Loucy (cell line): ENCODE measurements at regions not wholly inside any gene's neighbourhood (a gene's known extent, or its start where the extent isn't known, plus 50 kb on each side); places are given as distances from the start of the nearest gene placed in this dataset.

Source experiments
- H2AFZ ChIP-seq: fragments of 200-600 bp; sonication (generic); 2 replicates; pipeline ENCODE4 v1.6.0; 2016; ENCODE audit warnings: antibody characterized with exemption, mild to moderate bottlenecking, low read length, moderate library complexity
- H3F3A ChIP-seq: fragments of 200-600 bp; 2 replicates; pipeline ENCODE4 v1.6.0; 2016; ENCODE audit warnings: antibody characterized with exemption, low read depth, mild to moderate bottlenecking
- H3K27me3 ChIP-seq: fragments of 200-600 bp; sonication (generic); 2 replicates; pipeline ENCODE4 v1.6.1; 2014; ENCODE audit warnings: low read length, mild to moderate bottlenecking; ENCODE audit not compliant: insufficient read depth, poor library complexity, severe bottlenecking
- H3K36me3 ChIP-seq: fragments of 200-600 bp; sonication (generic); 2 replicates; pipeline ENCODE4 v1.6.1; 2016; ENCODE audit warnings: low read length; ENCODE audit not compliant: insufficient read depth
- H3K4me1 ChIP-seq: fragments of 200-600 bp; sonication (generic); 2 replicates; pipeline ENCODE4 v1.5.1; 2014; ENCODE audit warnings: low read length, mild to moderate bottlenecking; ENCODE audit not compliant: insufficient read depth, poor library complexity, severe bottlenecking
- H3K4me2 ChIP-seq: fragments of 200-600 bp; sonication (generic); 2 replicates; pipeline ENCODE4 v1.6.0; 2014; ENCODE audit warnings: antibody characterized with exemption, low read length, low read depth, mild to moderate bottlenecking; ENCODE audit not compliant: poor library complexity, severe bottlenecking
- H3K4me3 ChIP-seq: fragments of 200-600 bp; sonication (generic); 2 replicates; pipeline ENCODE4 v1.5.1; 2014; ENCODE audit warnings: low read length, mild to moderate bottlenecking, mixed read lengths; ENCODE audit not compliant: poor library complexity, severe bottlenecking
- H3K79me2 ChIP-seq: fragments of 200-600 bp; sonication (generic); 2 replicates; pipeline ENCODE4 v1.6.1; 2014; ENCODE audit warnings: low read length; ENCODE audit not compliant: insufficient read depth
- H3K9ac ChIP-seq: fragments of 200-600 bp; sonication (generic); 2 replicates; pipeline ENCODE4 v1.6.0; 2014; ENCODE audit warnings: mild to moderate bottlenecking, low read depth, low read length, moderate library complexity; ENCODE audit not compliant: poor library complexity, severe bottlenecking
- H3K9me2 ChIP-seq: fragments of 200-600 bp; sonication (generic); replicated peaks from 2 replicates; pipeline ENCODE4 v1.6.1; 2016; ENCODE audit warnings: low read depth, low read length, mixed read lengths
- H3K9me3 ChIP-seq: fragments of 200-600 bp; sonication (generic); 2 replicates; pipeline ENCODE4 v1.6.1; 2014; ENCODE audit warnings: mild to moderate bottlenecking, antibody characterized with exemption, low read length, low read depth; ENCODE audit not compliant: insufficient read depth
- H4K20me1 ChIP-seq: fragments of 200-600 bp; sonication (generic); 2 replicates; pipeline ENCODE4 v1.6.0; 2014; ENCODE audit warnings: antibody characterized with exemption, low read length, mild to moderate bottlenecking; ENCODE audit not compliant: insufficient read depth, poor library complexity, severe bottlenecking
- CTCF ChIP-seq: fragments of 200-600 bp; sonication (generic); conservative IDR thresholded peaks from 2 replicates; pipeline ENCODE4 v1.5.1; 2014; ENCODE audit warnings: mild to moderate bottlenecking, antibody characterized with exemption, low read length
- EZH2phosphoT487 ChIP-seq: fragments of 200-600 bp; IDR thresholded peaks from 2 replicates; pipeline ENCODE4 v1.6.1; 2018; ENCODE audit warnings: antibody characterized with exemption, mild to moderate bottlenecking, moderate library complexity, borderline replicate concordance

- Histone ChIP-seq H3F3A (no peaks in the 10 kb centered on the region), H3K79me2 (no peaks in the 10 kb centered on the region), H3K36me3 (no peaks in the 10 kb centered on the region), H2AFZ (no peak overlapping the region), H3K4me2 (no peak overlapping the region), H3K9ac (no peak overlapping the region), H3K4me1 (no peaks in the 10 kb centered on the region), H3K27me3 (no peaks in the 10 kb centered on the region), H3K9me2 (no peaks in the 10 kb centered on the region), H3K9me3 (no peaks in the 10 kb centered on the region), H4K20me1 (no peaks in the 10 kb centered on the region), H3K4me3 (no peak overlapping the region)
- TF ChIP-seq CTCF = no peak
Measured at GRCh38 chr1:79551321-79551720, 544.8 kb upstream of the ADGRL4 start.

- Histone ChIP-seq H3K79me2 (no peaks in the 10 kb centered on the region), H3K9ac (no peak overlapping the region), H3K36me3 (no peaks in the 10 kb centered on the region), H3K27me3 (no peaks in the 10 kb centered on the region), H3K4me2 (no peak overlapping the region), H3K9me2 (no peaks in the 10 kb centered on the region), H4K20me1 (no peaks in the 10 kb centered on the region), H3K4me1 (no peaks in the 10 kb centered on the region), H3F3A (no peaks in the 10 kb centered on the region), H3K4me3 (no peak overlapping the region), H3K9me3 (no peaks in the 10 kb centered on the region), H2AFZ (no peak overlapping the region)
- TF ChIP-seq CTCF (no peak), EZH2phosphoT487 (no peak)
Measured at GRCh38 chr1:79550402-79550801, 543.9 kb upstream of the ADGRL4 start.

GRCh38 chr1:79549201-79549600 is 542.7 kb upstream of the ADGRL4 start:
- no peaks in the 10 kb centered on the region for H4K20me1 ChIP-seq
- H3K27me3 ChIP-seq = no peaks in the 10 kb centered on the region
- H3K9me2 ChIP-seq = no peaks in the 10 kb centered on the region
- no peaks in the 10 kb centered on the region for H3K4me1 ChIP-seq
- H3K9ac ChIP-seq = no peak overlapping the region
- no peak overlapping the region for H3K4me2 ChIP-seq
- no peaks in the 10 kb centered on the region for H3F3A ChIP-seq
- H3K36me3 ChIP-seq = no peaks in the 10 kb centered on the region
- no peak for TF ChIP-seq EZH2phosphoT487
- TF ChIP-seq CTCF = no peak
- no peak overlapping the region for H3K4me3 ChIP-seq
- no peaks in the 10 kb centered on the region for H3K9me3 ChIP-seq
- H3K79me2 ChIP-seq = no peaks in the 10 kb centered on the region
- no peak overlapping the region for H2AFZ ChIP-seq
